ENCODE measurements at regions not wholly inside any gene's neighbourhood (a gene's known extent, or its start where the extent isn't known, plus 50 kb on each side); places are given as distances from the start of the nearest gene placed in this dataset.

- no peaks in the 10 kb centered on the region for H3K9me3 ChIP-seq (replicated peaks; ENCODE audit: control insufficient read depth, insufficient read depth, low read length)
- H3K9me1 ChIP-seq (replicated peaks; ENCODE audit: control insufficient read depth, extremely low read depth, insufficient read depth, low read length): no peaks in the 10 kb centered on the region
- DNase-seq (ENCODE audit: low read depth, low spot score): no peak
- CTCF ChIA-PET: no interaction called here
- intact Hi-C loops (cut with micrococcal nuclease) (no loop called here), dilution Hi-C loops (cut with MboI; ENCODE audit: extremely low pct_ligation_motif_present, low sequenced_read_pairs) (no loop called here)
- no peaks in the 10 kb centered on the region for H3K27me3 ChIP-seq (ENCODE audit: control insufficient read depth in 2 of 2, insufficient read depth in 2 of 2, low read length in 2 of 2)
- BruUV-seq (replicated peaks): no TSS peak
- no peak overlapping the region for H2AFZ ChIP-seq (ENCODE audit: low read depth, low read length)
- H3K36me3 ChIP-seq (ENCODE audit: control insufficient read depth in 2 of 2, extremely low read depth in 1 of 2, insufficient read depth in 2 of 2, low read length in 2 of 2): no peaks in the 10 kb centered on the region
- no peak overlapping the region for H3K27ac ChIP-seq (ENCODE audit: insufficient read depth, low read depth, low read length)
- H4K20me1 ChIP-seq (replicated peaks; ENCODE audit: control insufficient read depth, extremely low read depth, insufficient read depth, low read length): no peaks in the 10 kb centered on the region
- peaks cover 4% of the 10 kb centered on the region for H3K4me1 ChIP-seq (ENCODE audit: control insufficient read depth, extremely low read depth, insufficient read depth, low read length)
- H3K4me3 ChIP-seq (replicated peaks in 1 of 3; ENCODE audit: insufficient read depth in 1 of 3, low read depth in 1 of 3, low read length in 3 of 3): no peak overlapping the region
- peaks cover 1% of the 10 kb centered on the region for H3K79me2 ChIP-seq (ENCODE audit: control insufficient read depth, insufficient read depth, low read length)
- no peak overlapping the region for H3K9ac ChIP-seq (replicated peaks; ENCODE audit: extremely low read depth, insufficient read depth, low read length)
- no peak for FAIRE-seq
- no peak overlapping the region for H3K4me2 ChIP-seq (ENCODE audit: insufficient read depth, low read length)
- TF ChIP-seq MYC (IDR thresholded peaks at IDR 0.05; ENCODE audit: low read depth, low read length) (no peak), POLR2A (IDR thresholded peaks at IDR 0.05; ENCODE audit: low read depth, low read length) (no peak)
- POLR2A ChIA-PET: no interaction called here
Measured at GRCh38 chr22:25392584-25392983, 171.9 kb upstream of the GRK3 start.

- dilution Hi-C loops (cut with MboI; ENCODE audit: extremely low pct_ligation_motif_present, low sequenced_read_pairs): no loop called here
- TF ChIP-seq POLR2AphosphoS5 (IDR thresholded peaks at IDR 0.05; ENCODE audit: insufficient read depth, low read depth, low read length) (no peak), JUN (IDR thresholded peaks at IDR 0.05; ENCODE audit: borderline replicate concordance, insufficient read depth, insufficient read length, low read depth) (no peak), MAX (IDR thresholded peaks at IDR 0.05; ENCODE audit: insufficient read depth, insufficient read length) (no peak), CTCF (IDR thresholded peaks at IDR 0.05; ENCODE audit: extremely low read depth in 1 of 2, insufficient read depth in 1 of 2, low read depth in 1 of 2, low read length in 2 of 2) (no peak), FOS (IDR thresholded peaks at IDR 0.05; ENCODE audit: borderline replicate concordance, insufficient read depth, low read length) (no peak), POLR2A (IDR thresholded peaks at IDR 0.05; ENCODE audit: low read depth, low read length) (no peak), EZH2 (IDR thresholded peaks at IDR 0.05; ENCODE audit: borderline replicate concordance, low read depth, low read length, severe bottlenecking) (no peak), GATA2 (IDR thresholded peaks at IDR 0.05; ENCODE audit: insufficient read depth, insufficient read length, low read depth, low read length) (no peak), MYC (IDR thresholded peaks at IDR 0.05; ENCODE audit: low read depth, low read length) (no peak)
- Histone ChIP-seq H3K36me3 (ENCODE audit: control insufficient read depth in 2 of 2, extremely low read depth in 1 of 2, insufficient read depth in 2 of 2, low read length in 2 of 2) (no peaks in the 10 kb centered on the region), H3K79me2 (ENCODE audit: control insufficient read depth, insufficient read depth, low read length) (peaks cover 2% of the 10 kb centered on the region), H3K9ac (replicated peaks; ENCODE audit: extremely low read depth, insufficient read depth, low read length) (no peak overlapping the region), H2AFZ (ENCODE audit: low read depth, low read length) (no peak overlapping the region), H4K20me1 (replicated peaks; ENCODE audit: control insufficient read depth, extremely low read depth, insufficient read depth, low read length) (no peaks in the 10 kb centered on the region), H3K4me2 (ENCODE audit: insufficient read depth, low read length) (no peak overlapping the region), H3K27ac (ENCODE audit: insufficient read depth, low read depth, low read length) (no peak overlapping the region), H3K27me3 (ENCODE audit: control insufficient read depth in 2 of 2, insufficient read depth in 2 of 2, low read length in 2 of 2) (no peaks in the 10 kb centered on the region), H3K9me3 (replicated peaks; ENCODE audit: control insufficient read depth, insufficient read depth, low read length) (no peaks in the 10 kb centered on the region), H3K4me1 (ENCODE audit: control insufficient read depth, extremely low read depth, insufficient read depth, low read length) (peaks cover 4% of the 10 kb centered on the region), H3K9me1 (replicated peaks; ENCODE audit: control insufficient read depth, extremely low read depth, insufficient read depth, low read length) (no peaks in the 10 kb centered on the region), H3K4me3 (replicated peaks in 1 of 3; ENCODE audit: insufficient read depth in 1 of 3, low read depth in 1 of 3, low read length in 3 of 3) (no peak overlapping the region)
- FAIRE-seq (no peak), DNase-seq (ENCODE audit: low read depth, low spot score) (no peak)
- ChIA-PET POLR2A (no interaction called here), CTCF (no interaction called here)
- BruUV-seq (replicated peaks): no TSS peak
- intact Hi-C loops (cut with micrococcal nuclease): no loop called here
Measured at GRCh38 chr22:25393121-25393805, 171.2 kb upstream of the GRK3 start.
